Activated naive CD8-positive, alpha-beta T cell treated with anti-CD3 and anti-CD28 coated beads for 36 hours (primary cell): ENCODE measurements at regions not wholly inside any gene's neighbourhood (a gene's known extent, or its start where the extent isn't known, plus 50 kb on each side); places are given as distances from the start of the nearest gene placed in this dataset.
"Not testable (repeated sequence)": the region's sequence is repeated elsewhere in the genome, so short reads cannot be mapped to it uniquely, and the experiment has no call there.

Experiments
- DNase-seq: peaks from one replicate; pipeline ENCODE4 v3.0.0; 2021
- H3K27ac Mint-ChIP-seq: one replicate; pipeline ENCODE4 v1.8.0; 2022; ENCODE audit warnings: mild to moderate bottlenecking, moderate library complexity, mixed read lengths
- H3K27me3 Mint-ChIP-seq: one replicate; pipeline ENCODE4 v1.8.0; 2022; ENCODE audit warnings: mild to moderate bottlenecking, mixed read lengths
- H3K36me3 Mint-ChIP-seq: one replicate; pipeline ENCODE4 v1.8.0; 2021; ENCODE audit warnings: mild to moderate bottlenecking, mixed read lengths
- H3K4me1 Mint-ChIP-seq: one replicate; pipeline ENCODE4 v1.8.0; 2021; ENCODE audit warnings: mixed read lengths
- H3K4me3 Mint-ChIP-seq: one replicate; pipeline ENCODE4 v1.8.0; 2022; ENCODE audit warnings: mild to moderate bottlenecking, moderate library complexity, mixed read lengths
- H3K9me3 Mint-ChIP-seq: one replicate; pipeline ENCODE4 v1.8.0; 2022; ENCODE audit warnings: mixed read lengths

- H3K9me3 Mint-ChIP-seq, H3K27ac Mint-ChIP-seq, H3K36me3 Mint-ChIP-seq, H3K4me1 Mint-ChIP-seq, DNase-seq, H3K4me3 Mint-ChIP-seq, H3K27me3 Mint-ChIP-seq: not testable (repeated sequence)
Observed at GRCh38 chr9:724461-724860, 117.0 kb upstream of the DMRT1 start.

- Mint-ChIP-seq H3K4me1 (peaks cover 2% of the 10 kb centered on the region), H3K4me3 (no peak overlapping the region), H3K27me3 (no peaks in the 10 kb centered on the region), H3K27ac (no peak overlapping the region), H3K36me3 (no peaks in the 10 kb centered on the region), H3K9me3 (no peaks in the 10 kb centered on the region)
- DNase-seq, result no peak
Observed at GRCh38 chr9:726005-726404, 115.5 kb upstream of the DMRT1 start.

- H3K4me1 Mint-ChIP-seq, result peaks cover 2% of the 10 kb centered on the region
- no peak overlapping the region for H3K27ac Mint-ChIP-seq
- no peak overlapping the region for H3K4me3 Mint-ChIP-seq
- no peak for DNase-seq
- no peaks in the 10 kb centered on the region for H3K36me3 Mint-ChIP-seq
- H3K9me3 Mint-ChIP-seq, result no peaks in the 10 kb centered on the region
- no peaks in the 10 kb centered on the region for H3K27me3 Mint-ChIP-seq
Observed at GRCh38 chr9:727767-728166, 113.7 kb upstream of the DMRT1 start.

- Mint-ChIP-seq H3K27ac (no peak overlapping the region), H3K36me3 (no peaks in the 10 kb centered on the region), H3K27me3 (no peaks in the 10 kb centered on the region), H3K9me3 (no peaks in the 10 kb centered on the region), H3K4me3 (no peak overlapping the region), H3K4me1 (peaks cover 2% of the 10 kb centered on the region)
- no peak for DNase-seq
Observed at GRCh38 chr9:728535-728934, 113.0 kb upstream of the DMRT1 start.

GRCh38 chr9:731474-731873 is 110.0 kb upstream of the DMRT1 start:
- H3K27ac Mint-ChIP-seq, result no peak overlapping the region
- no peaks in the 10 kb centered on the region for H3K4me1 Mint-ChIP-seq
- H3K36me3 Mint-ChIP-seq, result no peaks in the 10 kb centered on the region
- DNase-seq, result no peak
- no peaks in the 10 kb centered on the region for H3K27me3 Mint-ChIP-seq
- H3K9me3 Mint-ChIP-seq, result no peaks in the 10 kb centered on the region
- H3K4me3 Mint-ChIP-seq, result no peak overlapping the region

- no peak for DNase-seq
Observed at GRCh38 chr9:734831-735511, 106.5 kb upstream of the DMRT1 start.

GRCh38 chr9:737400-738120 is 103.9 kb upstream of the DMRT1 start:
- Mint-ChIP-seq H3K36me3 (peaks cover 5% of the 10 kb centered on the region), H3K4me1 (no peaks in the 10 kb centered on the region), H3K9me3 (no peaks in the 10 kb centered on the region), H3K27ac (no peak overlapping the region), H3K4me3 (no peak overlapping the region), H3K27me3 (no peaks in the 10 kb centered on the region)
- DNase-seq, result no peak

More at GRCh38 chr9:734831-735511, 106.5 kb upstream of the DMRT1 start:
- H3K27me3 Mint-ChIP-seq, result no peaks in the 10 kb centered on the region
- no peaks in the 10 kb centered on the region for H3K4me1 Mint-ChIP-seq
- no peak overlapping the region for H3K4me3 Mint-ChIP-seq
- no peak overlapping the region for H3K27ac Mint-ChIP-seq
- H3K36me3 Mint-ChIP-seq, result no peaks in the 10 kb centered on the region
- no peaks in the 10 kb centered on the region for H3K9me3 Mint-ChIP-seq

GRCh38 chr9:738209-738915 is 103.1 kb upstream of the DMRT1 start:
- no peaks in the 10 kb centered on the region for H3K27me3 Mint-ChIP-seq
- DNase-seq, result no peak
- no peak overlapping the region for H3K27ac Mint-ChIP-seq

GRCh38 chr9:739362-739761 is 102.1 kb upstream of the DMRT1 start:
- no peaks in the 10 kb centered on the region for H3K27me3 Mint-ChIP-seq
- no peaks in the 10 kb centered on the region for H3K4me1 Mint-ChIP-seq
- H3K4me3 Mint-ChIP-seq, result no peak overlapping the region
- no peak overlapping the region for H3K27ac Mint-ChIP-seq
- DNase-seq, result no peak
- peaks cover 5% of the 10 kb centered on the region for H3K36me3 Mint-ChIP-seq
- H3K9me3 Mint-ChIP-seq, result no peaks in the 10 kb centered on the region

More at GRCh38 chr9:738209-738915, 103.1 kb upstream of the DMRT1 start:
- Mint-ChIP-seq H3K4me3 (no peak overlapping the region), H3K9me3 (no peaks in the 10 kb centered on the region), H3K4me1 (no peaks in the 10 kb centered on the region), H3K36me3 (peaks cover 5% of the 10 kb centered on the region)

GRCh38 chr9:740221-740620 is 101.3 kb upstream of the DMRT1 start:
- no peaks in the 10 kb centered on the region for H3K4me1 Mint-ChIP-seq

GRCh38 chr9:742104-742503 is 99.4 kb upstream of the DMRT1 start:
- no peak overlapping the region for H3K4me3 Mint-ChIP-seq
- H3K9me3 Mint-ChIP-seq, result no peaks in the 10 kb centered on the region
- no peaks in the 10 kb centered on the region for H3K4me1 Mint-ChIP-seq
- H3K27me3 Mint-ChIP-seq, result no peaks in the 10 kb centered on the region
- no peak for DNase-seq
- H3K36me3 Mint-ChIP-seq, result peaks cover 6% of the 10 kb centered on the region
- no peak overlapping the region for H3K27ac Mint-ChIP-seq

More at GRCh38 chr9:740221-740620, 101.3 kb upstream of the DMRT1 start:
- DNase-seq, result no peak
- Mint-ChIP-seq H3K9me3 (no peaks in the 10 kb centered on the region), H3K36me3 (peaks cover 5% of the 10 kb centered on the region), H3K4me3 (no peak overlapping the region), H3K27me3 (no peaks in the 10 kb centered on the region), H3K27ac (no peak overlapping the region)

GRCh38 chr9:742914-743589 is 98.4 kb upstream of the DMRT1 start:
- H3K27ac Mint-ChIP-seq, result no peak overlapping the region
- no peaks in the 10 kb centered on the region for H3K9me3 Mint-ChIP-seq
- H3K36me3 Mint-ChIP-seq, result peaks cover 6% of the 10 kb centered on the region
- H3K4me3 Mint-ChIP-seq, result no peak overlapping the region
- DNase-seq, result no peak
- no peaks in the 10 kb centered on the region for H3K27me3 Mint-ChIP-seq
- H3K4me1 Mint-ChIP-seq, result peaks cover 4% of the 10 kb centered on the region

GRCh38 chr9:744046-744712 is 97.3 kb upstream of the DMRT1 start:
- Mint-ChIP-seq H3K4me1 (peaks cover 15% of the 10 kb centered on the region), H3K27ac (no peak overlapping the region), H3K4me3 (no peak overlapping the region), H3K9me3 (no peaks in the 10 kb centered on the region), H3K27me3 (no peaks in the 10 kb centered on the region), H3K36me3 (peaks cover 6% of the 10 kb centered on the region)
- DNase-seq, result no peak

GRCh38 chr9:744790-745484 is 96.6 kb upstream of the DMRT1 start:
- no peak for DNase-seq
- Mint-ChIP-seq H3K27me3 (no peaks in the 10 kb centered on the region), H3K4me1 (peaks cover 21% of the 10 kb centered on the region), H3K36me3 (peaks cover 6% of the 10 kb centered on the region), H3K9me3 (no peaks in the 10 kb centered on the region), H3K4me3 (no peak overlapping the region), H3K27ac (no peak overlapping the region)
